Panc1 (cell line): ENCODE measurements at regions not wholly inside any gene's neighbourhood (a gene's known extent, or its start where the extent isn't known, plus 50 kb on each side); places are given as distances from the start of the nearest gene placed in this dataset.

Experiments used
- ATAC-seq: fragments of 200-7000 bp; cut with Tn5 transposase; 2 replicates; pipeline ENCODE4 v1.9.1; 2020; ENCODE audit warnings: mild to moderate bottlenecking, moderate library complexity
- BruUV-seq: library from RNA; stranded (reverse); fragments of 400-500 nt; replicated peaks from 2 replicates; lab custom pipeline; 2021; lab: Mats Ljungman, UMichigan
- CTCF ChIA-PET: fragments of 300-600 bp; sonication (Branson Sonifier 250); formaldehyde crosslinking; loops from one replicate; lab custom pipeline; 2022; ENCODE audit warnings: antibody characterized with exemption; lab: Charles Lee
- POLR2A ChIA-PET: fragments of 300-600 bp; sonication (Branson Sonifier 250); formaldehyde crosslinking; loops from one replicate; lab custom pipeline; 2022; ENCODE audit warnings: antibody characterized with exemption; lab: Charles Lee
- DNase-seq: peaks from one replicate; pipeline ENCODE4 v3.0.0-alpha.2; 2010; ENCODE audit warnings: low read depth, low spot score
- H3K27ac ChIP-seq: 2 replicates; pipeline ENCODE4 v1.5.1; 2011; ENCODE audit warnings: mild to moderate bottlenecking, low read length, inconsistent platforms
- H3K27me3 ChIP-seq: fragments of 200-500 bp; sonication (Bioruptor generic); 2 replicates; pipeline ENCODE4 v1.6.0; 2014; ENCODE audit warnings: low read length, inconsistent platforms; ENCODE audit not compliant: control insufficient read depth, insufficient read depth
- H3K36me3 ChIP-seq: fragments of 200-500 bp; sonication (Bioruptor generic); 2 replicates; pipeline ENCODE4 v1.5.1; 2014; ENCODE audit warnings: inconsistent platforms, mild to moderate bottlenecking, low read length, moderate library complexity; ENCODE audit not compliant: control insufficient read depth, insufficient read depth
- H3K4me1 ChIP-seq: 2 replicates; pipeline ENCODE4 v1.5.1; 2011; ENCODE audit warnings: inconsistent platforms, mild to moderate bottlenecking, low read length, moderate library complexity; ENCODE audit not compliant: control insufficient read depth, insufficient read depth
- H3K4me3 ChIP-seq, 2 experiments: 2 replicates each; pipeline ENCODE4 v1.5.1; 2011 to 2012; ENCODE audit warnings: low read depth in 2 of 2, low read length in 2 of 2, mild to moderate bottlenecking in 2 of 2, inconsistent platforms in 1 of 2, moderate library complexity in 1 of 2
- H3K9me3 ChIP-seq: fragments of 200-500 bp; sonication (Bioruptor generic); 2 replicates; pipeline ENCODE4 v1.5.1; 2014; ENCODE audit warnings: low read depth, mild to moderate bottlenecking, inconsistent platforms, low read length, moderate library complexity; ENCODE audit not compliant: control insufficient read depth, insufficient read depth
- CTCF ChIP-seq: fragments of 450-650 bp; IDR thresholded peaks from 2 replicates; pipeline ENCODE4 v1.5.1; 2017; ENCODE audit warnings: mild to moderate bottlenecking
- POLR2AphosphoS5 ChIP-seq: IDR thresholded peaks from 2 replicates; pipeline ENCODE4 v1.6.1; 2012; ENCODE audit warnings: mild to moderate bottlenecking, low read depth, low read length, moderate library complexity
- SIN3A ChIP-seq: IDR thresholded peaks from 2 replicates; pipeline ENCODE4 v1.6.1; 2012; ENCODE audit warnings: low read depth, mild to moderate bottlenecking, low read length, moderate library complexity, borderline replicate concordance; ENCODE audit not compliant: insufficient read depth
- TCF7L2 ChIP-seq: IDR thresholded peaks from 2 replicates; pipeline ENCODE4 v1.6.1; 2011; ENCODE audit warnings: mild to moderate bottlenecking, low read depth, low read length, inconsistent platforms
- in situ Hi-C: cut with HindIII; loops from 2 replicates; pipeline ENCODE4 v1.10.0; 2016; ENCODE audit warnings: low sequenced_read_pairs, low pct_unique_long_range_greater_than_20kb
- intact Hi-C: fragments of 100-400 bp; cut with micrococcal nuclease; formaldehyde crosslinking; loops from one replicate; pipeline ENCODE4 v1.10.0; 2022; ENCODE audit not compliant: unreplicated experiment
- TF ChIP-seq, protein P1 (sequence below), 2 experiments: IDR thresholded peaks; 2 replicates each; pipeline ENCODE4 v1.6.1; 2011 to 2012; ENCODE audit warnings: low read depth in 2 of 2, control low read depth in 1 of 2, low read length in 1 of 2, mild to moderate bottlenecking in 1 of 2, moderate library complexity in 1 of 2; ENCODE audit not compliant: insufficient read depth in 1 of 2

- in situ Hi-C loops (no loop called here), intact Hi-C loops (no loop called here)
- no peak for DNase-seq
- no peak for TF ChIP-seq POLR2AphosphoS5
- no peak for TF ChIP-seq TCF7L2
- TF ChIP-seq, protein P1, sequence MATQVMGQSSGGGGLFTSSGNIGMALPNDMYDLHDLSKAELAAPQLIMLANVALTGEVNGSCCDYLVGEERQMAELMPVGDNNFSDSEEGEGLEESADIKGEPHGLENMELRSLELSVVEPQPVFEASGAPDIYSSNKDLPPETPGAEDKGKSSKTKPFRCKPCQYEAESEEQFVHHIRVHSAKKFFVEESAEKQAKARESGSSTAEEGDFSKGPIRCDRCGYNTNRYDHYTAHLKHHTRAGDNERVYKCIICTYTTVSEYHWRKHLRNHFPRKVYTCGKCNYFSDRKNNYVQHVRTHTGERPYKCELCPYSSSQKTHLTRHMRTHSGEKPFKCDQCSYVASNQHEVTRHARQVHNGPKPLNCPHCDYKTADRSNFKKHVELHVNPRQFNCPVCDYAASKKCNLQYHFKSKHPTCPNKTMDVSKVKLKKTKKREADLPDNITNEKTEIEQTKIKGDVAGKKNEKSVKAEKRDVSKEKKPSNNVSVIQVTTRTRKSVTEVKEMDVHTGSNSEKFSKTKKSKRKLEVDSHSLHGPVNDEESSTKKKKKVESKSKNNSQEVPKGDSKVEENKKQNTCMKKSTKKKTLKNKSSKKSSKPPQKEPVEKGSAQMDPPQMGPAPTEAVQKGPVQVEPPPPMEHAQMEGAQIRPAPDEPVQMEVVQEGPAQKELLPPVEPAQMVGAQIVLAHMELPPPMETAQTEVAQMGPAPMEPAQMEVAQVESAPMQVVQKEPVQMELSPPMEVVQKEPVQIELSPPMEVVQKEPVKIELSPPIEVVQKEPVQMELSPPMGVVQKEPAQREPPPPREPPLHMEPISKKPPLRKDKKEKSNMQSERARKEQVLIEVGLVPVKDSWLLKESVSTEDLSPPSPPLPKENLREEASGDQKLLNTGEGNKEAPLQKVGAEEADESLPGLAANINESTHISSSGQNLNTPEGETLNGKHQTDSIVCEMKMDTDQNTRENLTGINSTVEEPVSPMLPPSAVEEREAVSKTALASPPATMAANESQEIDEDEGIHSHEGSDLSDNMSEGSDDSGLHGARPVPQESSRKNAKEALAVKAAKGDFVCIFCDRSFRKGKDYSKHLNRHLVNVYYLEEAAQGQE (IDR thresholded peaks at IDR 0.05; ENCODE audit: insufficient read depth in 1 of 2, low read depth in 2 of 2, low read length in 1 of 2), result no peak
- no peak for TF ChIP-seq SIN3A
- no peak for TF ChIP-seq CTCF
- BruUV-seq, result no TSS peak
- CTCF ChIA-PET, result no interaction called here
- POLR2A ChIA-PET, result no interaction called here
- ATAC-seq, result no peak
- no peaks in the 10 kb centered on the region for H3K36me3 ChIP-seq
- H3K27me3 ChIP-seq, result no peaks in the 10 kb centered on the region
- H3K9me3 ChIP-seq, result no peaks in the 10 kb centered on the region
- H3K4me3 ChIP-seq, result no peak overlapping the region
- H3K27ac ChIP-seq, result no peak overlapping the region
- H3K4me1 ChIP-seq, result no peaks in the 10 kb centered on the region
Observed at GRCh38 chr5:165757791-165758190, 2252.4 kb downstream of the MAT2B start.

DNA sequence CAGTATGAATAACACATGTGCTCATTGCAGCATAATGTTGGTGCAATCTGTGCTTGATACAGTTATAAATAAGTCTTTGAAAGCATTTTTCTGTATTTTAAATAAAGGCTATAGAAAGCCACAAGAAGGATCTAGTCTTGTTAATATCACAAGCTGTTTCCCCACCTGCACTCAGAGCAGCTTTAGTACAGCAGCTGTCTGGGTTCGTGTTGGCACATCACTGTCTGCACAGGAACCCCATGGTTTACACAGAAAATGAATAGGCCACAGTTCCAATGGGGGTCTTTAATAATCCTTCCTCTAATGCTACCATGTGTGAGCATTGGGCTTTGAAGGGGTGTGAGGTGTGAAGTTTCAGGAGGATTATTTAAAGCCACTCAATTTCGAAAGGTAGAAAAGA lies 2269.7 kb downstream of the MAT2B start:
- POLR2A ChIA-PET, result no interaction called here
- Histone ChIP-seq H3K27ac (no peak overlapping the region), H3K4me3 (no peak overlapping the region), H3K36me3 (no peaks in the 10 kb centered on the region), H3K9me3 (no peaks in the 10 kb centered on the region), H3K4me1 (no peaks in the 10 kb centered on the region), H3K27me3 (no peaks in the 10 kb centered on the region)
- ATAC-seq (no peak), DNase-seq (no peak)
- in situ Hi-C loops (no loop called here), intact Hi-C loops (no loop called here)
- CTCF ChIA-PET, result no interaction called here
- TF ChIP-seq POLR2AphosphoS5 (no peak), SIN3A (no peak), TCF7L2 (no peak), CTCF (no peak)
- TF ChIP-seq, protein P1 (IDR thresholded peaks at IDR 0.05; ENCODE audit: insufficient read depth in 1 of 2, low read depth in 2 of 2, low read length in 1 of 2), result no peak
- no TSS peak for BruUV-seq
